HepG2 (cell line): ENCODE measurements at regions not wholly inside any gene's neighbourhood (a gene's known extent, or its start where the extent isn't known, plus 50 kb on each side); places are given as distances from the start of the nearest gene placed in this dataset.

Experiments used
- ATAC-seq: fragments of 200-7000 bp; cut with Tn5 transposase; 3 replicates; pipeline ENCODE4 v1.9.1; 2020; ENCODE audit warnings: mild to moderate bottlenecking, moderate library complexity
- BruUV-seq: library from RNA; stranded (reverse); fragments of 400-500 nt; replicated peaks from 2 replicates; lab custom pipeline; 2021; lab: Mats Ljungman, UMichigan
- CTCF ChIA-PET: fragments of 300-600 bp; formaldehyde crosslinking; extraction: SDS; loops from one replicate; lab custom pipeline; 2021; ENCODE audit warnings: low total read pairs, inconsistent platforms, low intra/inter-chr PET ratio; lab: Yijun Ruan, JAX
- POLR2A ChIA-PET: fragments of 350-600 bp; sonication (Branson Sonifier 250); formaldehyde crosslinking; loops from one replicate; lab custom pipeline; 2020; ENCODE audit warnings: antibody characterized with exemption, inconsistent platforms; lab: Yijun Ruan, JAX
- DNase-seq: peaks from one replicate; pipeline ENCODE4 v3.0.0-alpha.2; 2015; ENCODE audit warnings: low spot score
- FAIRE-seq: peaks from 3 replicates; lab custom pipeline; 2011; peaks lifted over from hg19 to GRCh38; lab: Jason Lieb, UNC
- H2AFZ ChIP-seq: one replicate; pipeline ENCODE4 v1.6.1; 2011; ENCODE audit warnings: low read length, inconsistent platforms
- H3K27ac ChIP-seq: fragments of 300-600 bp; 3 replicates; pipeline ENCODE4 v1.8.0; 2011; ENCODE audit warnings: mixed run types, mild to moderate bottlenecking, mixed read lengths, low read length, inconsistent platforms; ENCODE audit not compliant: insufficient read depth; ENCODE audit errors: extremely low read length
- H3K27me3 ChIP-seq, 2 experiments: fragments of 200-600 bp in 1 of 2; 2 replicates in 1 of 2; 3 replicates in 1 of 2; pipeline versions ENCODE4 v1.6.0 to v1.8.0; 2011; ENCODE audit warnings: low read length in 2 of 2, mild to moderate bottlenecking in 2 of 2, moderate library complexity in 2 of 2, inconsistent platforms in 1 of 2; ENCODE audit not compliant: insufficient read depth in 2 of 2, control insufficient read depth in 1 of 2
- H3K36me3 ChIP-seq, 2 experiments: fragments of 200-600 bp in 1 of 2; replicated peaks in 1 of 2; 2 replicates in 1 of 2; 3 replicates in 1 of 2; pipeline versions ENCODE4 v1.5.1 to v1.8.0; 2011; ENCODE audit warnings: low read length in 2 of 2, inconsistent platforms in 1 of 2; ENCODE audit not compliant: insufficient read depth in 2 of 2, control insufficient read depth in 1 of 2
- H3K4me1 ChIP-seq: 2 replicates; pipeline ENCODE4 v1.5.1; 2012; ENCODE audit warnings: low read length, inconsistent platforms; ENCODE audit not compliant: insufficient read depth
- H3K4me2 ChIP-seq: 2 replicates; pipeline ENCODE4 v1.6.0; 2011; ENCODE audit warnings: low read depth, low read length, inconsistent platforms
- H3K4me3 ChIP-seq, 3 experiments: fragments of 200-600 bp in 1 of 3; sonication (generic), shearing (Covaris generic) in 1 of 3; replicated peaks in 1 of 3; 2 replicates each; pipeline ENCODE4 v1.5.1; 2011 to 2016; ENCODE audit warnings: low read length in 3 of 3, inconsistent platforms in 2 of 3, low read depth in 2 of 3, mild to moderate bottlenecking in 2 of 3, control low read depth in 1 of 3, mixed read lengths in 1 of 3; ENCODE audit not compliant: insufficient read depth in 1 of 3
- H3K79me2 ChIP-seq: one replicate; pipeline ENCODE4 v1.6.1; 2011; ENCODE audit warnings: low read length, inconsistent platforms; ENCODE audit not compliant: insufficient read depth
- H3K9ac ChIP-seq: 2 replicates; pipeline ENCODE4 v1.6.0; 2011; ENCODE audit warnings: mild to moderate bottlenecking, low read depth, low read length, inconsistent platforms; ENCODE audit not compliant: insufficient read depth
- H3K9me3 ChIP-seq: 2 replicates; pipeline ENCODE4 v1.5.1; 2012; ENCODE audit warnings: mild to moderate bottlenecking, low read length
- H4K20me1 ChIP-seq: 2 replicates; pipeline ENCODE4 v1.6.0; 2011; ENCODE audit warnings: inconsistent platforms, mild to moderate bottlenecking, low read length, moderate library complexity; ENCODE audit not compliant: insufficient read depth
- IRX3 ChIP-seq: sonication (generic); formaldehyde crosslinking; IDR thresholded peaks from 2 replicates; pipeline ENCODE4 v1.8.1; 2023; ENCODE audit warnings: mild to moderate bottlenecking, low read depth, missing genetic modification reagents, borderline replicate concordance
- KMT2A ChIP-seq: sonication (generic); formaldehyde crosslinking; IDR thresholded peaks from 2 replicates; pipeline ENCODE4 v1.4.0; 2020; ENCODE audit warnings: missing genetic modification reagents
- MAFF ChIP-seq: IDR thresholded peaks from 2 replicates; pipeline ENCODE4 v1.6.1; 2011; ENCODE audit warnings: low read depth, low read length, improper control_type of control experiment
- MED1 ChIP-seq: sonication (generic); formaldehyde crosslinking; IDR thresholded peaks from 2 replicates; pipeline ENCODE4 v1.4.0; 2020; ENCODE audit warnings: missing genetic modification reagents
- MTA1 ChIP-seq: sonication (generic); formaldehyde crosslinking; IDR thresholded peaks from 2 replicates; pipeline ENCODE4 v1.4.0; 2020; ENCODE audit warnings: missing genetic modification reagents, mild to moderate bottlenecking, borderline replicate concordance
- NAIF1 ChIP-seq: sonication (generic); formaldehyde crosslinking; IDR thresholded peaks from 2 replicates; pipeline ENCODE4 v1.5.0; 2020; ENCODE audit warnings: mild to moderate bottlenecking, missing genetic modification reagents, borderline replicate concordance
- NR3C1 ChIP-seq: sonication (generic); formaldehyde crosslinking; IDR thresholded peaks from 2 replicates; pipeline ENCODE4 v1.4.0; 2020; ENCODE audit warnings: missing genetic modification reagents
- TP53 ChIP-seq: sonication (generic); formaldehyde crosslinking; conservative IDR thresholded peaks from 2 replicates; pipeline ENCODE4 v1.4.0; 2020; ENCODE audit warnings: missing genetic modification reagents
- ZNF513 ChIP-seq: sonication (generic); formaldehyde crosslinking; conservative IDR thresholded peaks from 2 replicates; pipeline ENCODE4 v1.5.0; 2020; ENCODE audit warnings: missing genetic modification reagents
- ZNF672 ChIP-seq: sonication (generic); formaldehyde crosslinking; IDR thresholded peaks from 2 replicates; pipeline ENCODE4 v1.8.1; 2022; ENCODE audit warnings: missing genetic modification reagents
- WGBS: methylation state at CpG from one replicate; pipeline ENCODE4 v1.1.6; 2017; ENCODE audit warnings: low lambda C conversion rate; 5-methylcytosine and 5-hydroxymethylcytosine counted together
- in situ Hi-C: cut with HindIII; loops from 2 replicates; pipeline ENCODE4 v1.10.0; 2017; ENCODE audit warnings: low pct_unique_long_range_greater_than_20kb; ENCODE audit not compliant: extremely low pct_ligation_motif_present
- intact Hi-C: fragments of 100-400 bp; cut with micrococcal nuclease; formaldehyde crosslinking; loops from one replicate; pipeline ENCODE4 v1.10.0; 2022; ENCODE audit not compliant: unreplicated experiment
- TF ChIP-seq, protein P1 (sequence below), 2 experiments: sonication (generic) in 1 of 2; formaldehyde crosslinking in 1 of 2; IDR thresholded peaks; 2 replicates each; pipeline versions ENCODE4 v1.4.0 to v1.6.1; 2018 to 2020; ENCODE audit warnings: missing genetic modification reagents in 2 of 2, borderline replicate concordance in 1 of 2, low read depth in 1 of 2, mild to moderate bottlenecking in 1 of 2, missing biosample characterization in 1 of 2
- TF ChIP-seq, protein P2 (sequence below): sonication (generic); formaldehyde crosslinking; IDR thresholded peaks from 2 replicates; pipeline ENCODE4 v1.5.1; 2020; ENCODE audit warnings: missing genetic modification reagents, mild to moderate bottlenecking, borderline replicate concordance
- TF ChIP-seq, protein P3 (sequence below): sonication (generic); formaldehyde crosslinking; conservative IDR thresholded peaks from 2 replicates; pipeline ENCODE4 v1.4.0; 2020; ENCODE audit warnings: missing genetic modification reagents
- TF ChIP-seq, protein P4 (sequence below): IDR thresholded peaks from 2 replicates; pipeline ENCODE4 v1.6.1; 2012; ENCODE audit warnings: low read depth, low read length, improper control_type of control experiment

- ATAC-seq (peak; percentile 99), DNase-seq (peak; percentile 74), FAIRE-seq (peak; percentile 87)
- Histone ChIP-seq H3K9me3 (no peaks in the 10 kb centered on the region), H3K27me3 (no peaks in the 10 kb centered on the region; a peak in 1 of 5 replicates), H4K20me1 (no peaks in the 10 kb centered on the region), H3K79me2 (no peaks in the 10 kb centered on the region), H3K36me3 (no peaks in the 10 kb centered on the region), H3K9ac (no peak overlapping the region), H2AFZ (peak overlapping the region; percentile 48), H3K4me3 (peak overlapping the region in 2 of 3 experiments; percentile 8 to 19; a peak in 3 of 6 replicates), H3K4me1 (peaks cover 19% of the 10 kb centered on the region), H3K27ac (peak overlapping the region; percentile 50), H3K4me2 (peak overlapping the region; percentile 52)
- CTCF ChIA-PET, result no interaction called here
- WGBS, result 62% methylated on average over 22 of the region's 22 CpGs
- POLR2A ChIA-PET, result interaction anchor here (0.8 kb wide), 1 partner anchor 68 kb away, joined by 3 read pairs; no protein-coding TSS in a partner anchor
- in situ Hi-C loops (no loop called here), intact Hi-C loops (loop anchor here (5.0 kb wide), 1 partner anchor 293 kb away; the partner anchor contains the start of gene MARCKS)
- BruUV-seq, result no TSS peak
- no peak for TF ChIP-seq KMT2A (CRISPR knock-in tag)
- TF ChIP-seq, protein P1, sequence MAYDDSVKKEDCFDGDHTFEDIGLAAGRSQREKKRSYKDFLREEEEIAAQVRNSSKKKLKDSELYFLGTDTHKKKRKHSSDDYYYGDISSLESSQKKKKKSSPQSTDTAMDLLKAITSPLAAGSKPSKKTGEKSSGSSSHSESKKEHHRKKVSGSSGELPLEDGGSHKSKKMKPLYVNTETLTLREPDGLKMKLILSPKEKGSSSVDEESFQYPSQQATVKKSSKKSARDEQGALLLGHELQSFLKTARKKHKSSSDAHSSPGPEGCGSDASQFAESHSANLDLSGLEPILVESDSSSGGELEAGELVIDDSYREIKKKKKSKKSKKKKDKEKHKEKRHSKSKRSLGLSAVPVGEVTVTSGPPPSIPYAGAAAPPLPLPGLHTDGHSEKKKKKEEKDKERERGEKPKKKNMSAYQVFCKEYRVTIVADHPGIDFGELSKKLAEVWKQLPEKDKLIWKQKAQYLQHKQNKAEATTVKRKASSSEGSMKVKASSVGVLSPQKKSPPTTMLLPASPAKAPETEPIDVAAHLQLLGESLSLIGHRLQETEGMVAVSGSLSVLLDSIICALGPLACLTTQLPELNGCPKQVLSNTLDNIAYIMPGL (CRISPR knock-in tag; IDR thresholded peaks at IDR 0.05; ENCODE audit: borderline replicate concordance in 1 of 2, low read depth in 1 of 2), result peak; percentile 19 to 31; a peak in 1 of 4 replicates
- TF ChIP-seq, protein P2, sequence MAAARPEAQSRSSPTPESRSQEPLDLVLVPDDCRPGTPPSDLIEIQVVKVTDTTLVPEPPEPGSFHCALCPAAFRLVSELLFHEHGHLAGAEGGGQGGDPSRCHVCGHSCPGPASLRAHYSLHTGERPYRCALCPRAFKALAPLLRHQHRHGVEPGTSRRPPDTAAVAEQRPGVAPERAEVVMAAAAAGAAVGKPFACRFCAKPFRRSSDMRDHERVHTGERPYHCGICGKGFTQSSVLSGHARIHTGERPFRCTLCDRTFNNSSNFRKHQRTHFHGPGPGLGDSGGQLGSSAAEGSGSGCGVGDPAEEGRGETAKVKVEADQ (CRISPR knock-in tag), result peak; percentile 80; the same call in 1 of the 2 replicates
- no peak for TF ChIP-seq ZNF513 (CRISPR knock-in tag)
- TF ChIP-seq NR3C1 (CRISPR knock-in tag), result no peak
- no peak for TF ChIP-seq ZNF672 (CRISPR knock-in tag)
- peak; percentile 81 for TF ChIP-seq MTA1 (CRISPR knock-in tag)
- no peak for TF ChIP-seq TP53 (CRISPR knock-in tag)
- TF ChIP-seq IRX3 (CRISPR knock-in tag), result no peak; the same call in 1 of the 2 replicates
- TF ChIP-seq, protein P3, sequence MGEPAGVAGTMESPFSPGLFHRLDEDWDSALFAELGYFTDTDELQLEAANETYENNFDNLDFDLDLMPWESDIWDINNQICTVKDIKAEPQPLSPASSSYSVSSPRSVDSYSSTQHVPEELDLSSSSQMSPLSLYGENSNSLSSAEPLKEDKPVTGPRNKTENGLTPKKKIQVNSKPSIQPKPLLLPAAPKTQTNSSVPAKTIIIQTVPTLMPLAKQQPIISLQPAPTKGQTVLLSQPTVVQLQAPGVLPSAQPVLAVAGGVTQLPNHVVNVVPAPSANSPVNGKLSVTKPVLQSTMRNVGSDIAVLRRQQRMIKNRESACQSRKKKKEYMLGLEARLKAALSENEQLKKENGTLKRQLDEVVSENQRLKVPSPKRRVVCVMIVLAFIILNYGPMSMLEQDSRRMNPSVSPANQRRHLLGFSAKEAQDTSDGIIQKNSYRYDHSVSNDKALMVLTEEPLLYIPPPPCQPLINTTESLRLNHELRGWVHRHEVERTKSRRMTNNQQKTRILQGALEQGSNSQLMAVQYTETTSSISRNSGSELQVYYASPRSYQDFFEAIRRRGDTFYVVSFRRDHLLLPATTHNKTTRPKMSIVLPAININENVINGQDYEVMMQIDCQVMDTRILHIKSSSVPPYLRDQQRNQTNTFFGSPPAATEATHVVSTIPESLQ, result no peak
- TF ChIP-seq NAIF1 (CRISPR knock-in tag), result 0 out of 2 replicates have a peak, but pooled peaks have one; percentile 60
- TF ChIP-seq, protein P4, sequence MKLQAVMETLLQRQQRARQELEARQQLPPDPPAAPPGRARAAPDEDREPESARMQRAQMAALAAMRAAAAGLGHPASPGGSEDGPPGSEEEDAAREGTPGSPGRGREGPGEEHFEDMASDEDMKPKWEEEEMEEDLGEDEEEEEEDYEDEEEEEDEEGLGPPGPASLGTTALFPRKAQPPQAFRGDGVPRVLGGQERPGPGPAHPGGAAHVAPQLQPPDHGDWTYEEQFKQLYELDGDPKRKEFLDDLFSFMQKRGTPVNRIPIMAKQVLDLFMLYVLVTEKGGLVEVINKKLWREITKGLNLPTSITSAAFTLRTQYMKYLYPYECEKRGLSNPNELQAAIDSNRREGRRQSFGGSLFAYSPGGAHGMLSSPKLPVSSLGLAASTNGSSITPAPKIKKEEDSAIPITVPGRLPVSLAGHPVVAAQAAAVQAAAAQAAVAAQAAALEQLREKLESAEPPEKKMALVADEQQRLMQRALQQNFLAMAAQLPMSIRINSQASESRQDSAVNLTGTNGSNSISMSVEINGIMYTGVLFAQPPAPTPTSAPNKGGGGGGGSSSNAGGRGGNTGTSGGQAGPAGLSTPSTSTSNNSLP, result peak; percentile 36; the same call in 1 of the 2 replicates
- TF ChIP-seq MAFF, result no peak
- peak; percentile 89 for TF ChIP-seq MED1 (CRISPR knock-in tag)
Observed at GRCh38 chr6:113564371-113565171, 292.6 kb upstream of the MARCKS start.
